OCI-LY1 (cell line): ENCODE measurements at regions not wholly inside any gene's neighbourhood (a gene's known extent, or its start where the extent isn't known, plus 50 kb on each side); places are given as distances from the start of the nearest gene placed in this dataset.

ENCODE experiments used
- H2AFZ ChIP-seq: fragments of 200-600 bp; sonication (generic), shearing (Covaris generic); 2 replicates; pipeline ENCODE4 v1.6.0; 2014; ENCODE audit warnings: antibody characterized with exemption, mild to moderate bottlenecking, low read length
- H3F3A ChIP-seq: fragments of 200-600 bp; sonication (generic), shearing (Covaris generic); 2 replicates; pipeline ENCODE4 v1.6.0; 2014; ENCODE audit warnings: mild to moderate bottlenecking, antibody characterized with exemption, low read length, moderate library complexity; ENCODE audit not compliant: insufficient read depth
- H3K27ac ChIP-seq: fragments of 200-600 bp; sonication (generic); 2 replicates; pipeline ENCODE4 v1.5.1; 2014; ENCODE audit warnings: low read length, mixed run types, mild to moderate bottlenecking, low read depth; ENCODE audit not compliant: poor library complexity, severe bottlenecking
- H3K27me3 ChIP-seq: fragments of 200-600 bp; sonication (generic); 2 replicates; pipeline ENCODE4 v1.6.0; 2014; ENCODE audit warnings: antibody characterized with exemption, mild to moderate bottlenecking, low read length, moderate library complexity; ENCODE audit not compliant: insufficient read depth
- H3K36me3 ChIP-seq: fragments of 200-600 bp; sonication (generic); 2 replicates; pipeline ENCODE4 v1.6.1; 2014; ENCODE audit warnings: mild to moderate bottlenecking, antibody characterized with exemption, low read length, moderate library complexity, mixed read lengths; ENCODE audit not compliant: insufficient read depth
- H3K4me1 ChIP-seq: fragments of 200-600 bp; sonication (generic); 2 replicates; pipeline ENCODE4 v1.5.1; 2014; ENCODE audit warnings: mild to moderate bottlenecking, low read length, moderate library complexity; ENCODE audit not compliant: insufficient read depth, severe bottlenecking
- H3K4me2 ChIP-seq: fragments of 200-600 bp; sonication (generic), shearing (Covaris generic); 2 replicates; pipeline ENCODE4 v1.6.1; 2014; ENCODE audit warnings: low read length
- H3K4me3 ChIP-seq: fragments of 200-600 bp; sonication (generic); 2 replicates; pipeline ENCODE4 v1.5.1; 2014; ENCODE audit warnings: low read length, low read depth, mild to moderate bottlenecking, mixed read lengths; ENCODE audit not compliant: poor library complexity, severe bottlenecking
- H3K79me2 ChIP-seq: fragments of 200-600 bp; shearing (Covaris generic); 2 replicates; pipeline ENCODE4 v1.6.1; 2016; ENCODE audit warnings: mixed run types, low read length, mixed read lengths; ENCODE audit not compliant: insufficient read depth
- H3K9ac ChIP-seq: fragments of 200-600 bp; sonication (generic), shearing (Covaris generic); 2 replicates; pipeline ENCODE4 v1.6.1; 2014; ENCODE audit warnings: mild to moderate bottlenecking, low read length, mixed read lengths
- H3K9me2 ChIP-seq: fragments of 200-600 bp; sonication (generic), shearing (Covaris generic); 2 replicates; pipeline ENCODE4 v1.6.1; 2014; ENCODE audit warnings: low read depth, mild to moderate bottlenecking, low read length, mixed read lengths
- H3K9me3 ChIP-seq: fragments of 200-600 bp; shearing (Covaris generic); 2 replicates; pipeline ENCODE4 v1.6.1; 2014; ENCODE audit warnings: low read length, mixed read lengths
- H4K20me1 ChIP-seq: fragments of 200-600 bp; sonication (generic), shearing (Covaris generic); 2 replicates; pipeline ENCODE4 v1.6.0; 2016; ENCODE audit warnings: mild to moderate bottlenecking, low read length; ENCODE audit not compliant: insufficient read depth
- CTCF ChIP-seq: fragments of 200-600 bp; sonication (generic), shearing (Covaris generic); IDR thresholded peaks from 2 replicates; pipeline ENCODE4 v1.5.1; 2017; ENCODE audit warnings: mild to moderate bottlenecking, antibody characterized with exemption, low read length, moderate library complexity, mixed read lengths
- EZH2 ChIP-seq: fragments of 200-600 bp; sonication (generic), shearing (Covaris generic); IDR thresholded peaks from 2 replicates; pipeline ENCODE4 v1.8.0; 2017; ENCODE audit warnings: borderline replicate concordance, mixed run types, mild to moderate bottlenecking, antibody characterized with exemption, low read length, moderate library complexity, mixed read lengths

- no peaks in the 10 kb centered on the region for H3K9me3 ChIP-seq
- no peak overlapping the region for H2AFZ ChIP-seq
- no peaks in the 10 kb centered on the region for H3K27me3 ChIP-seq
- no peak for TF ChIP-seq CTCF
- TF ChIP-seq EZH2, result no peak
- no peaks in the 10 kb centered on the region for H3K4me1 ChIP-seq
- H4K20me1 ChIP-seq, result no peaks in the 10 kb centered on the region
- no peaks in the 10 kb centered on the region; the same call in 1 of the 2 replicates for H3K9me2 ChIP-seq
- H3K36me3 ChIP-seq, result no peaks in the 10 kb centered on the region
- H3K4me2 ChIP-seq, result no peak overlapping the region
- H3F3A ChIP-seq, result no peaks in the 10 kb centered on the region
- H3K9ac ChIP-seq, result no peak overlapping the region
- no peaks in the 10 kb centered on the region for H3K79me2 ChIP-seq
- no peak overlapping the region for H3K27ac ChIP-seq
- H3K4me3 ChIP-seq, result no peak overlapping the region
Observed at GRCh38 chr2:21244161-21244560, 120.4 kb downstream of the TDRD15 start.

GRCh38 chr2:21245565-21245964, 121.8 kb downstream of the TDRD15 start:
- Histone ChIP-seq H3K9ac (no peak overlapping the region), H2AFZ (no peak overlapping the region), H3K27me3 (no peaks in the 10 kb centered on the region), H3K36me3 (no peaks in the 10 kb centered on the region), H3K9me2 (no peaks in the 10 kb centered on the region; the same call in 1 of the 2 replicates), H3K4me2 (no peak overlapping the region), H3F3A (no peaks in the 10 kb centered on the region), H3K9me3 (no peaks in the 10 kb centered on the region), H3K4me1 (no peaks in the 10 kb centered on the region), H3K79me2 (no peaks in the 10 kb centered on the region), H3K27ac (no peak overlapping the region), H4K20me1 (no peaks in the 10 kb centered on the region), H3K4me3 (no peak overlapping the region)
- TF ChIP-seq CTCF, result no peak
- no peak for TF ChIP-seq EZH2

- no peaks in the 10 kb centered on the region for H3K36me3 ChIP-seq
- no peaks in the 10 kb centered on the region for H3K27me3 ChIP-seq
- no peaks in the 10 kb centered on the region; the same call in 1 of the 2 replicates for H3K9me2 ChIP-seq
- H3K4me2 ChIP-seq, result no peak overlapping the region
- H2AFZ ChIP-seq, result no peak overlapping the region
- no peaks in the 10 kb centered on the region for H3K79me2 ChIP-seq
- H3K4me1 ChIP-seq, result no peaks in the 10 kb centered on the region
- H3K4me3 ChIP-seq, result no peak overlapping the region
- no peaks in the 10 kb centered on the region for H3F3A ChIP-seq
- H3K27ac ChIP-seq, result no peak overlapping the region
- H3K9me3 ChIP-seq, result no peaks in the 10 kb centered on the region
- no peaks in the 10 kb centered on the region for H4K20me1 ChIP-seq
- H3K9ac ChIP-seq, result no peak overlapping the region
- no peak for TF ChIP-seq EZH2
- no peak for TF ChIP-seq CTCF
Observed at GRCh38 chr2:21249367-21249766, 125.6 kb downstream of the TDRD15 start.
